ENCODE measurements at regions not wholly inside any gene's neighbourhood (a gene's known extent, or its start where the extent isn't known, plus 50 kb on each side); places are given as distances from the start of the nearest gene placed in this dataset.

GRCh38 chrX:96405842-96406241 is 278.8 kb upstream of the DIAPH2 start:
- TF ChIP-seq EP300 (IDR thresholded peaks at IDR 0.05; ENCODE audit: borderline replicate concordance in 1 of 2, low read depth in 2 of 2, low read length in 2 of 2): no peak
- no peak for TF ChIP-seq CEBPB (IDR thresholded peaks at IDR 0.05; ENCODE audit: low read depth, low read length)
- TF ChIP-seq E2F6 (IDR thresholded peaks at IDR 0.05): no peak
- TF ChIP-seq ZNF274 (IDR thresholded peaks at IDR 0.05; ENCODE audit: borderline replicate concordance, extremely low read depth, low read length): no peak
- TF ChIP-seq EZH2 (IDR thresholded peaks at IDR 0.05; ENCODE audit: low read depth, low read length, severe bottlenecking): no peak
